H1 (cell line): ENCODE measurements at regions not wholly inside any gene's neighbourhood (a gene's known extent, or its start where the extent isn't known, plus 50 kb on each side); places are given as distances from the start of the nearest gene placed in this dataset.

Experiments
- CTCF ChIA-PET: fragments of 300-600 bp; sonication (Branson Sonifier 250); formaldehyde crosslinking; loops from one replicate; lab custom pipeline; 2021; ENCODE audit not compliant: partially characterized antibody; lab: Charles Lee
- POLR2A ChIA-PET: fragments of 300-600 bp; sonication (Branson Sonifier 250); formaldehyde crosslinking; loops from one replicate; lab custom pipeline; 2021; ENCODE audit warnings: inconsistent platforms; ENCODE audit not compliant: partially characterized antibody; lab: Charles Lee
- DNase-seq, 2 experiments: peaks; one replicate each; pipeline versions ENCODE4 v3.0.0 to v3.0.0-alpha.2; 2010 to 2022; ENCODE audit warnings: low spot score in 2 of 2, low read depth in 1 of 2, mixed read lengths in 1 of 2
- FAIRE-seq: peaks from 2 replicates; lab custom pipeline; 2011; peaks lifted over from hg19 to GRCh38; lab: Jason Lieb, UNC
- H2AFZ ChIP-seq: 2 replicates; pipeline ENCODE4 v1.8.1; 2012; ENCODE audit warnings: low read length, inconsistent platforms
- H2AK5ac ChIP-seq: 2 replicates; pipeline ENCODE4 v1.6.1; 2013; ENCODE audit warnings: low read depth, low read length
- H2BK120ac ChIP-seq: replicated peaks from 2 replicates; pipeline ENCODE3; 2013; ENCODE audit warnings: low read depth, low read length, inconsistent platforms
- H2BK12ac ChIP-seq: 2 replicates; pipeline ENCODE4 v1.6.1; 2013; ENCODE audit warnings: low read depth, low read length
- H2BK15ac ChIP-seq: 2 replicates; pipeline ENCODE4 v1.6.1; 2013; ENCODE audit warnings: low read length
- H2BK20ac ChIP-seq: 2 replicates; pipeline ENCODE4 v1.6.1; 2013; ENCODE audit warnings: low read length
- H2BK5ac ChIP-seq: 2 replicates; pipeline ENCODE4 v1.6.1; 2013; ENCODE audit warnings: low read depth, low read length
- H3K14ac ChIP-seq: 2 replicates; pipeline ENCODE4 v1.6.1; 2013; ENCODE audit warnings: inconsistent platforms; ENCODE audit not compliant: insufficient read length
- H3K18ac ChIP-seq: 2 replicates; pipeline ENCODE4 v1.6.1; 2013; ENCODE audit warnings: low read length; ENCODE audit errors: extremely low read depth
- H3K23ac ChIP-seq: 2 replicates; pipeline ENCODE4 v1.6.1; 2013; ENCODE audit warnings: inconsistent platforms; ENCODE audit not compliant: insufficient read length
- H3K23me2 ChIP-seq: 2 replicates; pipeline ENCODE4 v1.6.1; 2013; ENCODE audit warnings: low read depth, low read length
- H3K27ac ChIP-seq: 2 replicates; pipeline ENCODE4 v1.6.1; 2011; ENCODE audit warnings: low read depth, low read length, inconsistent platforms
- H3K27me3 ChIP-seq, 4 experiments: replicated peaks in 1 of 4; 1 replicate in 1 of 4; 2 replicates in 3 of 4; pipeline versions ENCODE4 v1.6.1 to v1.8.1; 2011 to 2013; ENCODE audit warnings: low read length in 3 of 4, mild to moderate bottlenecking in 3 of 4, inconsistent platforms in 2 of 4, mixed read lengths in 2 of 4, moderate library complexity in 1 of 4; ENCODE audit not compliant: control insufficient read depth in 3 of 4, insufficient read depth in 3 of 4; ENCODE audit errors: extremely low read depth in 1 of 4
- H3K36me3 ChIP-seq, 4 experiments: 2 replicates each; pipeline versions ENCODE4 v1.6.1 to v1.8.1; 2011 to 2013; ENCODE audit warnings: mild to moderate bottlenecking in 4 of 4, low read length in 3 of 4, moderate library complexity in 2 of 4, control low read depth in 1 of 4, inconsistent platforms in 1 of 4; ENCODE audit not compliant: insufficient read depth in 4 of 4, control insufficient read depth in 2 of 4
- H3K4ac ChIP-seq: replicated peaks from 2 replicates; pipeline ENCODE3; 2013; ENCODE audit warnings: low read length, low read depth, mixed read lengths, inconsistent platforms; ENCODE audit not compliant: insufficient read length
- H3K4me1 ChIP-seq, 4 experiments: replicated peaks in 1 of 4; 1 replicate in 1 of 4; 2 replicates in 3 of 4; pipeline versions ENCODE4 v1.6.1 to v1.8.1; 2011 to 2013; ENCODE audit warnings: low read length in 3 of 4, inconsistent platforms in 2 of 4, mixed read lengths in 1 of 4; ENCODE audit not compliant: insufficient read depth in 4 of 4, control insufficient read depth in 3 of 4
- H3K4me2 ChIP-seq, 2 experiments: 2 replicates each; pipeline versions ENCODE4 v1.6.1 to v1.8.1; 2011 to 2013; ENCODE audit warnings: low read depth in 2 of 2, low read length in 2 of 2, control low read depth in 1 of 2, inconsistent platforms in 1 of 2, mild to moderate bottlenecking in 1 of 2; ENCODE audit not compliant: insufficient read depth in 1 of 2
- H3K4me3 ChIP-seq, 4 experiments: fragments of 200-600, 300-600 bp in 1 of 4; sonication (generic), shearing (Covaris generic), sonication (Bioruptor Twin) in 1 of 4; 2 replicates each; pipeline versions ENCODE4 v1.5.1 to v1.8.1; 2011 to 2016; ENCODE audit warnings: low read length in 4 of 4, low read depth in 3 of 4, control low read depth in 2 of 4, inconsistent platforms in 2 of 4, mild to moderate bottlenecking in 2 of 4, mixed read lengths in 1 of 4, moderate library complexity in 1 of 4; ENCODE audit not compliant: insufficient read depth in 2 of 4; ENCODE audit errors: extremely low read depth in 1 of 4
- H3K56ac ChIP-seq: replicated peaks from 2 replicates; pipeline ENCODE3; 2013; ENCODE audit warnings: low read depth, mild to moderate bottlenecking, mixed read lengths, low read length, inconsistent platforms; ENCODE audit not compliant: insufficient read length
- H3K79me1 ChIP-seq: 2 replicates; pipeline ENCODE4 v1.6.1; 2013; ENCODE audit warnings: low read depth, low read length, control low read depth
- H3K79me2 ChIP-seq, 2 experiments: 2 replicates each; pipeline versions ENCODE4 v1.6.1 to v1.8.1; 2012 to 2013; ENCODE audit warnings: low read length in 2 of 2, mild to moderate bottlenecking in 2 of 2, inconsistent platforms in 1 of 2; ENCODE audit not compliant: insufficient read depth in 2 of 2, control insufficient read depth in 1 of 2
- H3K9ac ChIP-seq, 4 experiments: replicated peaks in 1 of 4; 1 replicate in 1 of 4; 2 replicates in 3 of 4; pipeline versions ENCODE4 v1.6.1 to v1.8.1; 2011 to 2013; ENCODE audit warnings: low read depth in 3 of 4, low read length in 3 of 4, control low read depth in 2 of 4, mild to moderate bottlenecking in 2 of 4, moderate library complexity in 2 of 4, inconsistent platforms in 1 of 4; ENCODE audit errors: extremely low read depth in 1 of 4
- H3K9me3 ChIP-seq, 2 experiments: 2 replicates each; pipeline versions ENCODE4 v1.6.1 to v1.8.1; 2012 to 2013; ENCODE audit warnings: mild to moderate bottlenecking in 2 of 2, moderate library complexity in 2 of 2, control low read depth in 1 of 2, inconsistent platforms in 1 of 2, low read depth in 1 of 2, low read length in 1 of 2, mixed read lengths in 1 of 2; ENCODE audit not compliant: insufficient read depth in 2 of 2
- H4K20me1 ChIP-seq, 2 experiments: replicated peaks in 1 of 2; 2 replicates each; pipeline versions ENCODE3 to v1.8.1; 2011 to 2013; ENCODE audit warnings: inconsistent platforms in 2 of 2, low read length in 2 of 2, mild to moderate bottlenecking in 1 of 2; ENCODE audit not compliant: insufficient read depth in 2 of 2, control insufficient read depth in 1 of 2
- H4K5ac ChIP-seq: 2 replicates; pipeline ENCODE4 v1.6.1; 2013; ENCODE audit warnings: low read length, low read depth, mixed read lengths, inconsistent platforms; ENCODE audit not compliant: insufficient read length
- H4K8ac ChIP-seq: 2 replicates; pipeline ENCODE4 v1.8.0; 2013; ENCODE audit warnings: mild to moderate bottlenecking, moderate library complexity, low read length, inconsistent platforms; ENCODE audit not compliant: insufficient read depth; ENCODE audit errors: extremely low read depth
- H4K91ac ChIP-seq: replicated peaks from 2 replicates; pipeline ENCODE3; 2013; ENCODE audit warnings: low read length, mixed read lengths, inconsistent platforms; ENCODE audit not compliant: insufficient read length
- RAD21 ChIP-seq, 2 experiments: IDR thresholded peaks in 1 of 2; conservative IDR thresholded peaks in 1 of 2; 2 replicates each; pipeline ENCODE4 v1.6.1; 2011; ENCODE audit warnings: low read depth in 2 of 2, low read length in 2 of 2, improper control_type of control experiment in 1 of 2, inconsistent platforms in 1 of 2, mild to moderate bottlenecking in 1 of 2, moderate library complexity in 1 of 2
- SP1 ChIP-seq: IDR thresholded peaks from 2 replicates; pipeline ENCODE4 v1.6.1; 2011; ENCODE audit warnings: low read depth, low read length
- WGBS, 2 experiments: shearing (Covaris generic) in 1 of 2; methylation state at CpG; one replicate each; pipeline versions ENCODE4 v1.1.6 to v1.1.7; 2013 to 2015; ENCODE audit warnings: low lambda C conversion rate in 2 of 2, mixed read lengths in 2 of 2, inconsistent platforms in 1 of 2, low coverage in 1 of 2, missing lambda C conversion rate in 1 of 2; ENCODE audit not compliant: insufficient replicate concordance in 2 of 2, insufficient coverage in 1 of 2, insufficient read length in 1 of 2; ENCODE audit errors: extremely low coverage in 1 of 2, missing lambda C conversion rate in 1 of 2; 5-methylcytosine and 5-hydroxymethylcytosine counted together
- TF ChIP-seq, protein P1 (sequence below), 3 experiments: IDR thresholded peaks; 1 replicate in 2 of 3; 2 replicates in 1 of 3; pipeline versions ENCODE4 v1.5.1 to v1.6.1; 2011; ENCODE audit warnings: low read length in 3 of 3, mild to moderate bottlenecking in 3 of 3, inconsistent platforms in 2 of 3, low read depth in 1 of 3, moderate library complexity in 1 of 3; ENCODE audit not compliant: insufficient read depth in 1 of 3; ENCODE audit errors: control extremely low read depth in 1 of 3

DNA sequence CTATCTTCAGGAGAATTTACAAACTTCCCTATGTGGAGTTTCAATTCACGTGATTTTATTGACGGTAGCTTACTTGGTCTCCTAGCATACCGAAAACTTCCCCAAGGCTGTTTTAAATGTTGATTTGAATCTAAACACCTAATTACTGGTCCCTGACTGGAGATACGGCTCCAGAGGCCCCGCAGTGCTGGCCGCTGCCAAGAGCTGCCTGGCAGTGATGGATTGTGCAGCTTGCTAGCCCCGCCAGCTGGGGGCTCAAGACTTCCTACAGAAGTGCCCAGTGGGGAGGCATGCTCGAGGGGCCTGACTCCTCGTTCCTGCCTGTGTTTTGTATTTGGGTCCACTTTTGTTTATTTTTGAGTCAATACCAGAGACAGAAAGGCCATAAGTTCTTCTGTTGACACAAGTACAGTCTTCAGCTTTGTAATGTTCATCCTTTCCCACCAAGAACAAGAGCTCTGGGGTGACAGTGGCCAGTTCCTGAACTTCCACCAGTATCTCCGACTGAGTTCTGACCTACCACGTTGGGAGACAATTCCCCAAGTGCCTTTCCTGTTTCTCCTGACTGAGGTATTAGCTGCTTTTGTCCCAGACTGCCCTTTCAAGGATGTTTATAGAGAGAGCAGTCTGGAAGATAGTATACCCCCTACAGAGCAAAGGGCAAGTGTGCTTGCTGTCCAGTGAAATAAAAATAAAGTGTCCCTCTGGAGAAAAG, 80.7 kb upstream of the CXCL12 start:
- no peak overlapping the region for H2AFZ ChIP-seq
- H3K4ac ChIP-seq = no peak overlapping the region
- no peak overlapping the region for H2BK5ac ChIP-seq
- H4K91ac ChIP-seq = no peak overlapping the region
- no peak overlapping the region for H3K23ac ChIP-seq
- H4K20me1 ChIP-seq = no peaks in the 10 kb centered on the region
- no peak overlapping the region for H3K9ac ChIP-seq
- H3K56ac ChIP-seq = no peak overlapping the region
- no peaks in the 10 kb centered on the region for H3K4me1 ChIP-seq
- H2BK12ac ChIP-seq = no peak overlapping the region
- no peak overlapping the region for H4K8ac ChIP-seq
- CTCF ChIA-PET = interaction anchor here (0.9 to 1.6 kb wide), 10 partner anchors 8 to 399 kb away, joined by 3 to 6 read pairs (median 4); no protein-coding TSS in a partner anchor
- H3K79me2 ChIP-seq = no peaks in the 10 kb centered on the region
- H2BK120ac ChIP-seq = no peak overlapping the region
- no peaks in the 10 kb centered on the region for H3K23me2 ChIP-seq
- no peak overlapping the region for H3K14ac ChIP-seq
- no peak overlapping the region for H4K5ac ChIP-seq
- H3K4me3 ChIP-seq = no peak overlapping the region
- TF ChIP-seq, protein P1, sequence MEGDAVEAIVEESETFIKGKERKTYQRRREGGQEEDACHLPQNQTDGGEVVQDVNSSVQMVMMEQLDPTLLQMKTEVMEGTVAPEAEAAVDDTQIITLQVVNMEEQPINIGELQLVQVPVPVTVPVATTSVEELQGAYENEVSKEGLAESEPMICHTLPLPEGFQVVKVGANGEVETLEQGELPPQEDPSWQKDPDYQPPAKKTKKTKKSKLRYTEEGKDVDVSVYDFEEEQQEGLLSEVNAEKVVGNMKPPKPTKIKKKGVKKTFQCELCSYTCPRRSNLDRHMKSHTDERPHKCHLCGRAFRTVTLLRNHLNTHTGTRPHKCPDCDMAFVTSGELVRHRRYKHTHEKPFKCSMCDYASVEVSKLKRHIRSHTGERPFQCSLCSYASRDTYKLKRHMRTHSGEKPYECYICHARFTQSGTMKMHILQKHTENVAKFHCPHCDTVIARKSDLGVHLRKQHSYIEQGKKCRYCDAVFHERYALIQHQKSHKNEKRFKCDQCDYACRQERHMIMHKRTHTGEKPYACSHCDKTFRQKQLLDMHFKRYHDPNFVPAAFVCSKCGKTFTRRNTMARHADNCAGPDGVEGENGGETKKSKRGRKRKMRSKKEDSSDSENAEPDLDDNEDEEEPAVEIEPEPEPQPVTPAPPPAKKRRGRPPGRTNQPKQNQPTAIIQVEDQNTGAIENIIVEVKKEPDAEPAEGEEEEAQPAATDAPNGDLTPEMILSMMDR (IDR thresholded peaks at IDR 0.05; ENCODE audit: control extremely low read depth in 1 of 3, insufficient read depth in 1 of 3, low read depth in 1 of 3, low read length in 3 of 3) = peak in 2 of 3 experiments; percentile 19 to 37; a peak in 2 of 4 replicates
- TF ChIP-seq SP1 (no peak), RAD21 (IDR thresholded peaks at IDR 0.05 in 1 of 2, conservative IDR thresholded peaks at IDR 0.05 in 1 of 2; ENCODE audit: low read depth in 2 of 2, low read length in 2 of 2) (peak; percentile 13 to 28; a peak in 1 of 4 replicates)
- H3K79me1 ChIP-seq = no peaks in the 10 kb centered on the region
- DNase-seq (no peak), FAIRE-seq (no peak)
- H2BK15ac ChIP-seq = no peak overlapping the region
- POLR2A ChIA-PET = no interaction called here
- H3K27ac ChIP-seq = no peak overlapping the region
- no peak overlapping the region for H3K4me2 ChIP-seq
- 87% methylated on average over 11 of the region's 11 CpGs; no CpG with 5 or more reads in 1 of the 2 experiments for WGBS, 2 experiments
- H3K27me3 ChIP-seq = no peaks in the 10 kb centered on the region
- H2BK20ac ChIP-seq = no peak overlapping the region
- no peak overlapping the region for H3K18ac ChIP-seq
- H2AK5ac ChIP-seq = no peak overlapping the region
- no peaks in the 10 kb centered on the region for H3K9me3 ChIP-seq
- H3K36me3 ChIP-seq = no peaks in the 10 kb centered on the region
